Neural progenitor cell (in vitro differentiated cells): ENCODE measurements at regions not wholly inside any gene's neighbourhood (a gene's known extent, or its start where the extent isn't known, plus 50 kb on each side); places are given as distances from the start of the nearest gene placed in this dataset.

Source experiments
- DNase-seq: peaks from one replicate; pipeline ENCODE4 v3.0.0-alpha.2; 2016; ENCODE audit warnings: low spot score
- H2AFZ ChIP-seq: fragments of 200-600 bp; sonication (generic); replicated peaks from 2 replicates; pipeline ENCODE4 v1.6.1; 2016; ENCODE audit warnings: antibody characterized with exemption
- H3F3A ChIP-seq: fragments of 200-600 bp; sonication (generic); 2 replicates; pipeline ENCODE4 v1.6.1; 2016; ENCODE audit warnings: antibody characterized with exemption, low read depth
- H3K27ac ChIP-seq: fragments of 200-600 bp; sonication (generic); 2 replicates; pipeline ENCODE4 v1.5.1; 2016; ENCODE audit warnings: mild to moderate bottlenecking
- H3K27me3 ChIP-seq: fragments of 200-600 bp; sonication (generic); 2 replicates; pipeline ENCODE4 v1.6.1; 2016; ENCODE audit warnings: mild to moderate bottlenecking, moderate library complexity
- H3K36me3 ChIP-seq: fragments of 200-600 bp; sonication (generic); 2 replicates; pipeline ENCODE4 v1.5.1; 2016
- H3K4me1 ChIP-seq: fragments of 200-600 bp; sonication (generic); 2 replicates; pipeline ENCODE4 v1.6.1; 2016; ENCODE audit warnings: mixed run types
- H3K4me2 ChIP-seq: fragments of 200-600 bp; sonication (generic); 2 replicates; pipeline ENCODE4 v1.6.1; 2016
- H3K4me3 ChIP-seq: fragments of 200-600 bp; sonication (generic); 2 replicates; pipeline ENCODE4 v1.5.1; 2016
- H3K79me2 ChIP-seq: fragments of 200-600 bp; sonication (generic); 2 replicates; pipeline ENCODE4 v1.6.1; 2016; ENCODE audit warnings: low read depth
- H3K9ac ChIP-seq: fragments of 200-600 bp; sonication (generic); 2 replicates; pipeline ENCODE4 v1.6.1; 2016
- H3K9me3 ChIP-seq: fragments of 200-600 bp; sonication (generic); 2 replicates; pipeline ENCODE4 v1.5.1; 2016; ENCODE audit warnings: low read depth
- H4K20me1 ChIP-seq: fragments of 200-600 bp; sonication (generic); 2 replicates; pipeline ENCODE4 v1.6.1; 2016; ENCODE audit warnings: low read depth
- H3K27ac Mint-ChIP-seq: 3 replicates; pipeline ENCODE4 v1.8.0; 2021; ENCODE audit warnings: mixed read lengths
- H3K27me3 Mint-ChIP-seq: 2 replicates; pipeline ENCODE4 v1.8.0; 2022; ENCODE audit warnings: low read depth, mild to moderate bottlenecking, inconsistent platforms, moderate library complexity, mixed read lengths; ENCODE audit not compliant: insufficient read depth
- H3K36me3 Mint-ChIP-seq: 3 replicates; pipeline ENCODE4 v1.8.0; 2021; ENCODE audit warnings: mixed read lengths
- H3K4me1 Mint-ChIP-seq: 3 replicates; pipeline ENCODE4 v1.8.0; 2021; ENCODE audit warnings: mixed read lengths
- H3K4me3 Mint-ChIP-seq: 3 replicates; pipeline ENCODE4 v1.8.0; 2021; ENCODE audit warnings: mild to moderate bottlenecking, moderate library complexity, mixed read lengths
- H3K9me3 Mint-ChIP-seq: 3 replicates; pipeline ENCODE4 v1.8.0; 2020; ENCODE audit warnings: mixed read lengths
- EZH2 ChIP-seq: fragments of 200-600 bp; sonication (generic); IDR thresholded peaks from 2 replicates; pipeline ENCODE4 v1.6.1; 2017; ENCODE audit warnings: antibody characterized with exemption, mild to moderate bottlenecking, moderate library complexity
- EZH2phosphoT487 ChIP-seq: fragments of 200-600 bp; sonication (generic); IDR thresholded peaks from 2 replicates; pipeline ENCODE4 v1.6.1; 2017; ENCODE audit warnings: antibody characterized with exemption
- TF ChIP-seq, protein P1 (sequence below): fragments of 200-600 bp; sonication (generic); IDR thresholded peaks from 2 replicates; pipeline ENCODE4 v1.5.1; 2017; ENCODE audit warnings: antibody characterized with exemption, mild to moderate bottlenecking

DNA sequence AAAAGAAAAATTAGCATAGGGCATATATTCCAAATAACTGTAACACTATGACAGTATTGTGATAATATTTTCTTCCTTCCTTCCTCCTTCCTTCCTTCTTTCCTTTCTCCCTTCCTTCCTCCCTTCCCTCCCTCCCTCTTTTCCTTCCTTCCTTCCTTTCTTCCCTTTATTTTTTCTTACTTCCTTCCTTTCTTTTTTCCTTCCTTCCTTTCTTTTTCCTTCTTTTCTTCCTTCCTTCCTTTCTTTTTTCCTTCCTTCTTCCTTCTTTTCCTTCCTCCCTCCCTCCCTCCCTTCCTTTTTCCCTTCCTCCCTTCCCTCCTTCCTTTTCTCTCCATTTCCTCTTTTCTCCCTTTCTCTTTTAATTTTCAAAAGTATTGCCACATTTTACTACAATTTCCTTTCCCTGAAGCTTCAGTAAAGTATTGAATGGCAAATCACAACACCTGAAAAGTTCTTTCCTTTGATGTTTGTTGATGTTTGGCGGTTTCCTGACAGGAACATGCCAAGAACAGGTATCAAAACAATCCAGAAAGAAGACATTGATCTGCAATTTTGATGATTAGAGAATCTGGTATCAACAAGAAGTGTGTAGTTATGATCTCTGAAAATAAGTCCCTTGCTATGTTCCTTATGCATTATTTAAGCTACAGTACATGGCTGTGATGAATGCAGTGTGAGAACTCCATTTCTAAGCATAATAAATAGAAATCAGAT is 253.1 kb upstream of the EDIL3 start:
- Histone ChIP-seq H3K27ac (no peak overlapping the region), H3K4me2 (no peak overlapping the region), H3K4me1 (no peaks in the 10 kb centered on the region), H3K36me3 (no peaks in the 10 kb centered on the region), H3F3A (no peaks in the 10 kb centered on the region), H3K27me3 (no peaks in the 10 kb centered on the region), H4K20me1 (no peaks in the 10 kb centered on the region), H3K9me3 (no peaks in the 10 kb centered on the region), H2AFZ (no peak overlapping the region), H3K9ac (no peak overlapping the region), H3K79me2 (no peaks in the 10 kb centered on the region), H3K4me3 (no peak overlapping the region)
- no peak overlapping the region for H3K27ac Mint-ChIP-seq
- H3K4me3 Mint-ChIP-seq: no peak overlapping the region
- H3K4me1 Mint-ChIP-seq: no peaks in the 10 kb centered on the region
- H3K27me3 Mint-ChIP-seq: peaks cover 2% of the 10 kb centered on the region
- TF ChIP-seq, protein P1, sequence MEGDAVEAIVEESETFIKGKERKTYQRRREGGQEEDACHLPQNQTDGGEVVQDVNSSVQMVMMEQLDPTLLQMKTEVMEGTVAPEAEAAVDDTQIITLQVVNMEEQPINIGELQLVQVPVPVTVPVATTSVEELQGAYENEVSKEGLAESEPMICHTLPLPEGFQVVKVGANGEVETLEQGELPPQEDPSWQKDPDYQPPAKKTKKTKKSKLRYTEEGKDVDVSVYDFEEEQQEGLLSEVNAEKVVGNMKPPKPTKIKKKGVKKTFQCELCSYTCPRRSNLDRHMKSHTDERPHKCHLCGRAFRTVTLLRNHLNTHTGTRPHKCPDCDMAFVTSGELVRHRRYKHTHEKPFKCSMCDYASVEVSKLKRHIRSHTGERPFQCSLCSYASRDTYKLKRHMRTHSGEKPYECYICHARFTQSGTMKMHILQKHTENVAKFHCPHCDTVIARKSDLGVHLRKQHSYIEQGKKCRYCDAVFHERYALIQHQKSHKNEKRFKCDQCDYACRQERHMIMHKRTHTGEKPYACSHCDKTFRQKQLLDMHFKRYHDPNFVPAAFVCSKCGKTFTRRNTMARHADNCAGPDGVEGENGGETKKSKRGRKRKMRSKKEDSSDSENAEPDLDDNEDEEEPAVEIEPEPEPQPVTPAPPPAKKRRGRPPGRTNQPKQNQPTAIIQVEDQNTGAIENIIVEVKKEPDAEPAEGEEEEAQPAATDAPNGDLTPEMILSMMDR: no peak
- no peak for TF ChIP-seq EZH2phosphoT487
- no peak for TF ChIP-seq EZH2
- H3K9me3 Mint-ChIP-seq: no peaks in the 10 kb centered on the region
- no peak for DNase-seq
- no peaks in the 10 kb centered on the region for H3K36me3 Mint-ChIP-seq

GRCh38 chr5:84635235-84636055 is 250.8 kb upstream of the EDIL3 start:
- Mint-ChIP-seq H3K4me3 (no peak overlapping the region), H3K4me1 (no peaks in the 10 kb centered on the region), H3K27ac (no peak overlapping the region), H3K27me3 (peaks cover 2% of the 10 kb centered on the region), H3K36me3 (no peaks in the 10 kb centered on the region), H3K9me3 (no peaks in the 10 kb centered on the region)
- Histone ChIP-seq H3K4me3 (no peak overlapping the region), H2AFZ (no peak overlapping the region), H3K27me3 (no peaks in the 10 kb centered on the region), H3K9ac (no peak overlapping the region), H3F3A (no peaks in the 10 kb centered on the region), H3K79me2 (no peaks in the 10 kb centered on the region), H3K27ac (no peak overlapping the region), H4K20me1 (no peaks in the 10 kb centered on the region), H3K36me3 (no peaks in the 10 kb centered on the region), H3K4me2 (no peak overlapping the region), H3K9me3 (no peaks in the 10 kb centered on the region), H3K4me1 (no peaks in the 10 kb centered on the region)
- no peak for DNase-seq
- TF ChIP-seq EZH2phosphoT487 (no peak), EZH2 (no peak)
- TF ChIP-seq, protein P1: no peak

- Histone ChIP-seq H3K4me3 (no peak overlapping the region), H3K9ac (no peak overlapping the region), H4K20me1 (no peaks in the 10 kb centered on the region), H3K79me2 (no peaks in the 10 kb centered on the region), H3K36me3 (no peaks in the 10 kb centered on the region), H3K27me3 (no peaks in the 10 kb centered on the region), H2AFZ (no peak overlapping the region), H3K4me2 (no peak overlapping the region), H3F3A (no peaks in the 10 kb centered on the region), H3K4me1 (no peaks in the 10 kb centered on the region), H3K27ac (no peak overlapping the region), H3K9me3 (no peaks in the 10 kb centered on the region)
- TF ChIP-seq EZH2 (no peak), EZH2phosphoT487 (no peak)
- TF ChIP-seq, protein P1: no peak
- no peak for DNase-seq
- Mint-ChIP-seq H3K36me3 (no peaks in the 10 kb centered on the region), H3K27ac (no peak overlapping the region), H3K9me3 (peaks cover 3% of the 10 kb centered on the region), H3K4me3 (no peak overlapping the region), H3K27me3 (peaks cover 2% of the 10 kb centered on the region), H3K4me1 (no peaks in the 10 kb centered on the region)
Measured at GRCh38 chr5:84634256-84634655, 249.6 kb upstream of the EDIL3 start.
